ENCODE measurements at regions not wholly inside any gene's neighbourhood (a gene's known extent, or its start where the extent isn't known, plus 50 kb on each side); places are given as distances from the start of the nearest gene placed in this dataset.
"Not testable (repeated sequence)": the region's sequence is repeated elsewhere in the genome, so short reads cannot be mapped to it uniquely, and the experiment has no call there.

- H2AFZ ChIP-seq (ENCODE audit: control insufficient read depth, low read length), result no peak overlapping the region
- H3K4me1 ChIP-seq (ENCODE audit: control insufficient read depth, extremely low read depth, insufficient read depth, low read length), result peaks cover 14% of the 10 kb centered on the region
- no peaks in the 10 kb centered on the region for H3K79me2 ChIP-seq (ENCODE audit: control insufficient read depth, insufficient read depth, low read length)
- no peak for FAIRE-seq
- no peak overlapping the region for H3K27ac ChIP-seq (ENCODE audit: control insufficient read depth, insufficient read depth, low read length)
- dilution Hi-C loops (cut with MboI; ENCODE audit: extremely low pct_ligation_motif_present, low sequenced_read_pairs), result no loop called here
- H4K20me1 ChIP-seq (ENCODE audit: control insufficient read depth, extremely low read depth, insufficient read depth, low read length), result no peaks in the 10 kb centered on the region
- H3K9me3 ChIP-seq (ENCODE audit: control insufficient read depth, low read depth, low read length), result no peaks in the 10 kb centered on the region
- H3K9ac ChIP-seq (ENCODE audit: control insufficient read depth, extremely low read depth, insufficient read depth, low read length), result no peak overlapping the region
- H3K4me2 ChIP-seq (ENCODE audit: control insufficient read depth, extremely low read depth, insufficient read depth, low read depth, low read length), result no peak overlapping the region
- no peaks in the 10 kb centered on the region for H3K27me3 ChIP-seq (ENCODE audit: control insufficient read depth, extremely low read depth, insufficient read depth, low read length)
- no peak for DNase-seq (ENCODE audit: low read depth, low spot score)
- TF ChIP-seq EZH2 (IDR thresholded peaks at IDR 0.05; ENCODE audit: low read length) (no peak), CTCF (optimal IDR thresholded peaks at IDR 0.05 in 1 of 3, IDR thresholded peaks at IDR 0.05 in 1 of 3, conservative IDR thresholded peaks at IDR 0.05 in 1 of 3; ENCODE audit: extremely low read depth in 1 of 3, insufficient read depth in 2 of 3, low read length in 3 of 3) (no peak)
- no peak overlapping the region for H3K4me3 ChIP-seq (ENCODE audit: control insufficient read depth in 2 of 3, extremely low read depth in 1 of 3, insufficient read depth in 2 of 3, low read depth in 1 of 3, low read length in 3 of 3)
- H3K9me1 ChIP-seq (ENCODE audit: control insufficient read depth, extremely low read depth, insufficient read depth, low read length), result no peaks in the 10 kb centered on the region
- H3K36me3 ChIP-seq (ENCODE audit: control insufficient read depth in 2 of 2, extremely low read depth in 1 of 2, insufficient read depth in 2 of 2, low read length in 2 of 2), result no peaks in the 10 kb centered on the region
These were observed 303.9 kb downstream of the PAX3 start for GRCh38 chr2:221994926-221995325.

- DNase-seq (ENCODE audit: low read depth, low spot score); H2AFZ ChIP-seq (ENCODE audit: control insufficient read depth, low read length); H4K20me1 ChIP-seq (ENCODE audit: control insufficient read depth, extremely low read depth, insufficient read depth, low read length); H3K9me3 ChIP-seq (ENCODE audit: control insufficient read depth, low read depth, low read length); H3K9me1 ChIP-seq (ENCODE audit: control insufficient read depth, extremely low read depth, insufficient read depth, low read length); FAIRE-seq; H3K4me2 ChIP-seq (ENCODE audit: control insufficient read depth, extremely low read depth, insufficient read depth, low read depth, low read length); H3K36me3 ChIP-seq (ENCODE audit: control insufficient read depth in 2 of 2, extremely low read depth in 1 of 2, insufficient read depth in 2 of 2, low read length in 2 of 2); dilution Hi-C loops (cut with MboI; ENCODE audit: extremely low pct_ligation_motif_present, low sequenced_read_pairs); H3K4me3 ChIP-seq (ENCODE audit: control insufficient read depth in 2 of 3, extremely low read depth in 1 of 3, insufficient read depth in 2 of 3, low read depth in 1 of 3, low read length in 3 of 3); H3K4me1 ChIP-seq (ENCODE audit: control insufficient read depth, extremely low read depth, insufficient read depth, low read length); H3K79me2 ChIP-seq (ENCODE audit: control insufficient read depth, insufficient read depth, low read length); H3K27me3 ChIP-seq (ENCODE audit: control insufficient read depth, extremely low read depth, insufficient read depth, low read length); H3K9ac ChIP-seq (ENCODE audit: control insufficient read depth, extremely low read depth, insufficient read depth, low read length); H3K27ac ChIP-seq (ENCODE audit: control insufficient read depth, insufficient read depth, low read length): not testable (repeated sequence)
These were observed 314.4 kb downstream of the PAX3 start for GRCh38 chr2:221984376-221984775.

GRCh38 chr2:221981912-221982470 lies 316.8 kb downstream of the PAX3 start:
- no peaks in the 10 kb centered on the region for H3K36me3 ChIP-seq (ENCODE audit: control insufficient read depth in 2 of 2, extremely low read depth in 1 of 2, insufficient read depth in 2 of 2, low read length in 2 of 2)
- H2AFZ ChIP-seq (ENCODE audit: control insufficient read depth, low read length), result no peak overlapping the region
- TF ChIP-seq EZH2 (IDR thresholded peaks at IDR 0.05; ENCODE audit: low read length), result no peak
- no peak for TF ChIP-seq CTCF (optimal IDR thresholded peaks at IDR 0.05 in 1 of 3, IDR thresholded peaks at IDR 0.05 in 1 of 3, conservative IDR thresholded peaks at IDR 0.05 in 1 of 3; ENCODE audit: extremely low read depth in 1 of 3, insufficient read depth in 2 of 3, low read length in 3 of 3)
- dilution Hi-C loops (cut with MboI; ENCODE audit: extremely low pct_ligation_motif_present, low sequenced_read_pairs), result no loop called here
- no peaks in the 10 kb centered on the region for H3K27me3 ChIP-seq (ENCODE audit: control insufficient read depth, extremely low read depth, insufficient read depth, low read length)
- H3K79me2 ChIP-seq (ENCODE audit: control insufficient read depth, insufficient read depth, low read length), result no peaks in the 10 kb centered on the region
- H3K9me1 ChIP-seq (ENCODE audit: control insufficient read depth, extremely low read depth, insufficient read depth, low read length), result no peaks in the 10 kb centered on the region
- DNase-seq (ENCODE audit: low read depth, low spot score) (no peak), FAIRE-seq (no peak)
- H3K27ac ChIP-seq (ENCODE audit: control insufficient read depth, insufficient read depth, low read length), result no peak overlapping the region
- H3K4me1 ChIP-seq (ENCODE audit: control insufficient read depth, extremely low read depth, insufficient read depth, low read length), result no peaks in the 10 kb centered on the region
- H3K9ac ChIP-seq (ENCODE audit: control insufficient read depth, extremely low read depth, insufficient read depth, low read length), result no peak overlapping the region
- H3K4me3 ChIP-seq (ENCODE audit: control insufficient read depth in 2 of 3, extremely low read depth in 1 of 3, insufficient read depth in 2 of 3, low read depth in 1 of 3, low read length in 3 of 3), result no peak overlapping the region
- no peaks in the 10 kb centered on the region for H3K9me3 ChIP-seq (ENCODE audit: control insufficient read depth, low read depth, low read length)
- H4K20me1 ChIP-seq (ENCODE audit: control insufficient read depth, extremely low read depth, insufficient read depth, low read length), result no peaks in the 10 kb centered on the region
- H3K4me2 ChIP-seq (ENCODE audit: control insufficient read depth, extremely low read depth, insufficient read depth, low read depth, low read length), result no peak overlapping the region

Data from keratinocyte (primary cell).